GM12865 (cell line): ENCODE measurements at regions not wholly inside any gene's neighbourhood (a gene's known extent, or its start where the extent isn't known, plus 50 kb on each side); places are given as distances from the start of the nearest gene placed in this dataset.

ENCODE experiments used
- DNase-seq: peaks from one replicate; pipeline ENCODE4 v3.0.0; 2010; ENCODE audit warnings: low read depth
- H3K4me3 ChIP-seq: 2 replicates; pipeline ENCODE4 v1.5.1; 2011; ENCODE audit warnings: mild to moderate bottlenecking, low read depth, low read length, control low read depth
- CTCF ChIP-seq: IDR thresholded peaks from 2 replicates; pipeline ENCODE4 v1.5.1; 2011; ENCODE audit warnings: low read length, control low read depth, low read depth, inconsistent platforms; ENCODE audit not compliant: insufficient read depth; ENCODE audit errors: missing control alignments

- TF ChIP-seq CTCF = no peak
- no peak for DNase-seq
- no peak overlapping the region for H3K4me3 ChIP-seq
Measured at GRCh38 chr14:43939836-43940235, 567.2 kb downstream of the FSCB start.

- H3K4me3 ChIP-seq = no peak overlapping the region
- DNase-seq = no peak
- no peak for TF ChIP-seq CTCF
Measured at GRCh38 chr14:43938588-43939281, 568.3 kb downstream of the FSCB start.

- no peak overlapping the region for H3K4me3 ChIP-seq
- no peak for TF ChIP-seq CTCF
- DNase-seq = no peak
Measured at GRCh38 chr14:43937001-43937400, 570.1 kb downstream of the FSCB start.

- DNase-seq = no peak
- no peak for TF ChIP-seq CTCF
- H3K4me3 ChIP-seq = no peak overlapping the region
Measured at GRCh38 chr14:43934102-43934501, 573.0 kb downstream of the FSCB start.

- no peak overlapping the region for H3K4me3 ChIP-seq
- no peak for DNase-seq
- no peak for TF ChIP-seq CTCF
Measured at GRCh38 chr14:43914041-43914693, 592.9 kb downstream of the FSCB start.

GRCh38 chr14:43903209-43903608 is 603.9 kb downstream of the FSCB start:
- DNase-seq = no peak
- H3K4me3 ChIP-seq = no peak overlapping the region
- no peak for TF ChIP-seq CTCF
